Muscle of back (tissue), 3 donors: ENCODE measurements at regions not wholly inside any gene's neighbourhood (a gene's known extent, or its start where the extent isn't known, plus 50 kb on each side); places are given as distances from the start of the nearest gene placed in this dataset.
"Not testable (repeated sequence)": the region's sequence is repeated elsewhere in the genome, so short reads cannot be mapped to it uniquely, and the experiment has no call there.

Source experiments
- DNase-seq, 3 donors: peaks; one replicate each; pipeline versions ENCODE4 v3.0.0 to v3.0.0-alpha.2; 2013

- no peak for DNase-seq
These were observed 95.4 kb upstream of the GALNT18 start for GRCh38 chr11:11717064-11717725.

- not testable (repeated sequence) for DNase-seq
These were observed 93.3 kb upstream of the GALNT18 start for GRCh38 chr11:11715075-11715474.

GRCh38 chr11:11710556-11710955 lies 88.8 kb upstream of the GALNT18 start:
- DNase-seq, result no peak

GRCh38 chr11:11709447-11710239 lies 87.8 kb upstream of the GALNT18 start:
- no peak for DNase-seq

- DNase-seq, result no peak
These were observed 86.5 kb upstream of the GALNT18 start for GRCh38 chr11:11708256-11708655.

GRCh38 chr11:11706028-11706427 lies 84.2 kb upstream of the GALNT18 start:
- DNase-seq, result no peak

- no peak for DNase-seq
These were observed 82.1 kb upstream of the GALNT18 start for GRCh38 chr11:11703885-11704284.

- DNase-seq, result no peak
These were observed 79.3 kb upstream of the GALNT18 start for GRCh38 chr11:11701070-11701469.

GRCh38 chr11:11697796-11698195 lies 76.0 kb upstream of the GALNT18 start:
- DNase-seq, result no peak

- no peak for DNase-seq
These were observed 69.7 kb upstream of the GALNT18 start for GRCh38 chr11:11691296-11692151.

- no peak for DNase-seq
These were observed 59.7 kb upstream of the GALNT18 start for GRCh38 chr11:11681536-11681935.

GRCh38 chr11:11677672-11678356 lies 56.0 kb upstream of the GALNT18 start:
- DNase-seq, result no peak

- no peak for DNase-seq
These were observed 53.9 kb upstream of the GALNT18 start for GRCh38 chr11:11675671-11676181.

GRCh38 chr11:11672789-11673188 lies 51.0 kb upstream of the GALNT18 start:
- no peak for DNase-seq

- DNase-seq, result no peak
These were observed 50.3 kb upstream of the GALNT18 start for GRCh38 chr11:11672101-11672500.
